ENCODE measurements at regions not wholly inside any gene's neighbourhood (a gene's known extent, or its start where the extent isn't known, plus 50 kb on each side); places are given as distances from the start of the nearest gene placed in this dataset.

GRCh38 chr1:214178102-214178501, 102.9 kb upstream of the SMYD2 start:
- TF ChIP-seq CTCF (conservative IDR thresholded peaks at IDR 0.05 in 1 of 2, IDR thresholded peaks at IDR 0.05 in 1 of 2; ENCODE audit: low read depth in 1 of 2, low read length in 2 of 2) (no peak), EZH2 (IDR thresholded peaks at IDR 0.05; ENCODE audit: low read length, missing control alignments) (no peak)
- peaks cover 2% of the 10 kb centered on the region for H4K20me1 ChIP-seq (ENCODE audit: control insufficient read depth, extremely low read depth, insufficient read depth, low read length)
- no peak overlapping the region for H3K27ac ChIP-seq (ENCODE audit: insufficient read depth, low read length)
- H3K4me1 ChIP-seq (ENCODE audit: control insufficient read depth, extremely low read depth, insufficient read depth, low read length), result no peaks in the 10 kb centered on the region
- no peak overlapping the region for H3K9ac ChIP-seq (ENCODE audit: insufficient read depth, low read length)
- H3K4me3 ChIP-seq (replicated peaks in 1 of 4; ENCODE audit: control extremely low read depth in 1 of 4, insufficient read depth in 1 of 4, low read depth in 3 of 4, low read length in 4 of 4), result no peak overlapping the region
- no peak for DNase-seq (ENCODE audit: low read depth in 2 of 2)
- H3K27me3 ChIP-seq (ENCODE audit: control insufficient read depth, insufficient read depth, low read length), result no peaks in the 10 kb centered on the region
- H3K36me3 ChIP-seq (ENCODE audit: control insufficient read depth, insufficient read depth, low read length), result no peaks in the 10 kb centered on the region
- H3K9me3 ChIP-seq (ENCODE audit: control insufficient read depth, insufficient read depth, low read depth, low read length), result no peaks in the 10 kb centered on the region
- H3K4me2 ChIP-seq (ENCODE audit: extremely low read depth, insufficient read depth, low read length), result no peak overlapping the region
- no peak overlapping the region for H2AFZ ChIP-seq (ENCODE audit: low read length)
- H3K79me2 ChIP-seq (ENCODE audit: control insufficient read depth, insufficient read depth, low read length), result no peaks in the 10 kb centered on the region

- no peak for DNase-seq (ENCODE audit: low read depth in 2 of 2)
- H3K9ac ChIP-seq (ENCODE audit: insufficient read depth, low read length), result no peak overlapping the region
- H3K4me2 ChIP-seq (ENCODE audit: extremely low read depth, insufficient read depth, low read length), result no peak overlapping the region
- H3K9me3 ChIP-seq (ENCODE audit: control insufficient read depth, insufficient read depth, low read depth, low read length), result no peaks in the 10 kb centered on the region
- peaks cover 39% of the 10 kb centered on the region for H3K27me3 ChIP-seq (ENCODE audit: control insufficient read depth, insufficient read depth, low read length)
- no peaks in the 10 kb centered on the region for H3K4me1 ChIP-seq (ENCODE audit: control insufficient read depth, extremely low read depth, insufficient read depth, low read length)
- no peak overlapping the region for H2AFZ ChIP-seq (ENCODE audit: low read length)
- H3K4me3 ChIP-seq (replicated peaks in 1 of 4; ENCODE audit: control extremely low read depth in 1 of 4, insufficient read depth in 1 of 4, low read depth in 3 of 4, low read length in 4 of 4), result no peak overlapping the region
- H3K36me3 ChIP-seq (ENCODE audit: control insufficient read depth, insufficient read depth, low read length), result no peaks in the 10 kb centered on the region
- no peaks in the 10 kb centered on the region for H4K20me1 ChIP-seq (ENCODE audit: control insufficient read depth, extremely low read depth, insufficient read depth, low read length)
- no peak for TF ChIP-seq EZH2 (IDR thresholded peaks at IDR 0.05; ENCODE audit: low read length, missing control alignments)
- no peak for TF ChIP-seq CTCF (conservative IDR thresholded peaks at IDR 0.05 in 1 of 2, IDR thresholded peaks at IDR 0.05 in 1 of 2; ENCODE audit: low read depth in 1 of 2, low read length in 2 of 2)
- no peak overlapping the region for H3K27ac ChIP-seq (ENCODE audit: insufficient read depth, low read length)
- no peaks in the 10 kb centered on the region for H3K79me2 ChIP-seq (ENCODE audit: control insufficient read depth, insufficient read depth, low read length)
Measured at GRCh38 chr1:214184992-214185391, 96.0 kb upstream of the SMYD2 start.

GRCh38 chr1:214186103-214186824, 94.7 kb upstream of the SMYD2 start:
- Histone ChIP-seq H3K27me3 (ENCODE audit: control insufficient read depth, insufficient read depth, low read length) (peaks cover 39% of the 10 kb centered on the region), H3K4me3 (replicated peaks in 1 of 4; ENCODE audit: control extremely low read depth in 1 of 4, insufficient read depth in 1 of 4, low read depth in 3 of 4, low read length in 4 of 4) (no peak overlapping the region), H3K79me2 (ENCODE audit: control insufficient read depth, insufficient read depth, low read length) (no peaks in the 10 kb centered on the region), H4K20me1 (ENCODE audit: control insufficient read depth, extremely low read depth, insufficient read depth, low read length) (no peaks in the 10 kb centered on the region), H3K36me3 (ENCODE audit: control insufficient read depth, insufficient read depth, low read length) (no peaks in the 10 kb centered on the region), H3K9me3 (ENCODE audit: control insufficient read depth, insufficient read depth, low read depth, low read length) (no peaks in the 10 kb centered on the region), H3K27ac (ENCODE audit: insufficient read depth, low read length) (no peak overlapping the region), H3K9ac (ENCODE audit: insufficient read depth, low read length) (no peak overlapping the region), H3K4me2 (ENCODE audit: extremely low read depth, insufficient read depth, low read length) (no peak overlapping the region), H2AFZ (ENCODE audit: low read length) (no peak overlapping the region), H3K4me1 (ENCODE audit: control insufficient read depth, extremely low read depth, insufficient read depth, low read length) (no peaks in the 10 kb centered on the region)
- TF ChIP-seq CTCF (conservative IDR thresholded peaks at IDR 0.05 in 1 of 2, IDR thresholded peaks at IDR 0.05 in 1 of 2; ENCODE audit: low read depth in 1 of 2, low read length in 2 of 2) (no peak), EZH2 (IDR thresholded peaks at IDR 0.05; ENCODE audit: low read length, missing control alignments) (no peak)
- DNase-seq (ENCODE audit: low read depth in 2 of 2), result no peak
